Glutamatergic neuron (in vitro differentiated cells): ENCODE measurements at regions not wholly inside any gene's neighbourhood (a gene's known extent, or its start where the extent isn't known, plus 50 kb on each side); places are given as distances from the start of the nearest gene placed in this dataset.

Experiments used
- DNase-seq: peaks from one replicate; pipeline ENCODE4 v3.0.0; 2022
- H3K27ac Mint-ChIP-seq: one replicate; pipeline ENCODE4 v1.8.0; 2020; ENCODE audit warnings: mild to moderate bottlenecking, mixed read lengths, inconsistent platforms; ENCODE audit not compliant: unreplicated experiment
- H3K27me3 Mint-ChIP-seq: one replicate; pipeline ENCODE4 v1.8.0; 2020; ENCODE audit warnings: mild to moderate bottlenecking, moderate library complexity, mixed read lengths, inconsistent platforms; ENCODE audit not compliant: unreplicated experiment
- H3K36me3 Mint-ChIP-seq: one replicate; pipeline ENCODE4 v1.8.0; 2020; ENCODE audit warnings: mild to moderate bottlenecking, mixed read lengths, inconsistent platforms; ENCODE audit not compliant: unreplicated experiment
- H3K4me1 Mint-ChIP-seq: one replicate; pipeline ENCODE4 v1.8.0; 2020; ENCODE audit warnings: mild to moderate bottlenecking, low read depth, mixed read lengths, inconsistent platforms; ENCODE audit not compliant: unreplicated experiment
- H3K4me3 Mint-ChIP-seq: one replicate; pipeline ENCODE4 v1.8.0; 2020; ENCODE audit warnings: mild to moderate bottlenecking, mixed read lengths, inconsistent platforms; ENCODE audit not compliant: unreplicated experiment
- H3K9me3 Mint-ChIP-seq: one replicate; pipeline ENCODE4 v1.8.0; 2020; ENCODE audit warnings: mild to moderate bottlenecking, moderate library complexity, mixed read lengths, inconsistent platforms; ENCODE audit not compliant: unreplicated experiment
- CTCF ChIP-seq: fragments of 200-600 bp; sonication (generic); IDR thresholded peaks from one replicate; pipeline ENCODE4 v1.5.0; 2021; ENCODE audit not compliant: partially characterized antibody, unreplicated experiment

GRCh38 chr11:4191031-4191571 lies 96.5 kb downstream of the RRM1 start:
- Mint-ChIP-seq H3K4me1 (peaks cover 2% of the 10 kb centered on the region), H3K27ac (no peak overlapping the region), H3K36me3 (no peaks in the 10 kb centered on the region), H3K4me3 (no peak overlapping the region), H3K9me3 (peaks cover 4% of the 10 kb centered on the region), H3K27me3 (peaks cover 3% of the 10 kb centered on the region)
- DNase-seq = no peak
- no peak for TF ChIP-seq CTCF

GRCh38 chr11:4190519-4190918 lies 95.9 kb downstream of the RRM1 start:
- no peaks in the 10 kb centered on the region for H3K36me3 Mint-ChIP-seq
- peaks cover 2% of the 10 kb centered on the region for H3K4me1 Mint-ChIP-seq
- no peak overlapping the region for H3K4me3 Mint-ChIP-seq
- H3K9me3 Mint-ChIP-seq = peaks cover 4% of the 10 kb centered on the region
- peaks cover 3% of the 10 kb centered on the region for H3K27me3 Mint-ChIP-seq
- no peak overlapping the region for H3K27ac Mint-ChIP-seq
- no peak for TF ChIP-seq CTCF
- no peak for DNase-seq

GRCh38 chr11:4190098-4190497 lies 95.5 kb downstream of the RRM1 start:
- no peak overlapping the region for H3K4me3 Mint-ChIP-seq
- no peak for TF ChIP-seq CTCF
- H3K36me3 Mint-ChIP-seq = no peaks in the 10 kb centered on the region
- peaks cover 3% of the 10 kb centered on the region for H3K27me3 Mint-ChIP-seq
- peaks cover 2% of the 10 kb centered on the region for H3K4me1 Mint-ChIP-seq
- H3K9me3 Mint-ChIP-seq = peaks cover 4% of the 10 kb centered on the region
- no peak overlapping the region for H3K27ac Mint-ChIP-seq
- DNase-seq = no peak
